ENCODE measurements at regions not wholly inside any gene's neighbourhood (a gene's known extent, or its start where the extent isn't known, plus 50 kb on each side); places are given as distances from the start of the nearest gene placed in this dataset.

- DNase-seq (ENCODE audit: insufficient read length, low spot score) (no peak), FAIRE-seq (no peak)
Observed at GRCh38 chr14:66380143-66380542, 106.0 kb upstream of the CCDC196 start.

GRCh38 chr14:66381755-66382154, 104.4 kb upstream of the CCDC196 start:
- no peak for DNase-seq (ENCODE audit: insufficient read length, low spot score)
- no peak for FAIRE-seq

GRCh38 chr14:66383257-66383656, 102.9 kb upstream of the CCDC196 start:
- DNase-seq (ENCODE audit: insufficient read length, low spot score) = no peak
- no peak for FAIRE-seq

GRCh38 chr14:66383771-66384170, 102.4 kb upstream of the CCDC196 start:
- no peak for FAIRE-seq
- DNase-seq (ENCODE audit: insufficient read length, low spot score) = no peak

GRCh38 chr14:66388516-66388915, 97.7 kb upstream of the CCDC196 start:
- DNase-seq (ENCODE audit: insufficient read length, low spot score) (no peak), FAIRE-seq (no peak)

GRCh38 chr14:66389481-66389880, 96.7 kb upstream of the CCDC196 start:
- FAIRE-seq = no peak
- no peak for DNase-seq (ENCODE audit: insufficient read length, low spot score)

- DNase-seq (ENCODE audit: insufficient read length, low spot score) = no peak
- no peak for FAIRE-seq
Observed at GRCh38 chr14:66395300-66395699, 90.9 kb upstream of the CCDC196 start.

GRCh38 chr14:66396164-66396563, 90.0 kb upstream of the CCDC196 start:
- DNase-seq (ENCODE audit: insufficient read length, low spot score) (no peak), FAIRE-seq (no peak)

- FAIRE-seq (no peak), DNase-seq (ENCODE audit: insufficient read length, low spot score) (no peak)
Observed at GRCh38 chr14:66398437-66398836, 87.7 kb upstream of the CCDC196 start.

- DNase-seq (ENCODE audit: insufficient read length, low spot score) (no peak), FAIRE-seq (peak; percentile 35)
Observed at GRCh38 chr14:66401449-66402095, 84.6 kb upstream of the CCDC196 start.

GRCh38 chr14:66403183-66403582, 83.0 kb upstream of the CCDC196 start:
- FAIRE-seq (peak; percentile 77), DNase-seq (ENCODE audit: insufficient read length, low spot score) (no peak)

GRCh38 chr14:66404051-66404545, 82.1 kb upstream of the CCDC196 start:
- DNase-seq (ENCODE audit: insufficient read length, low spot score) = no peak
- no peak for FAIRE-seq

- DNase-seq (ENCODE audit: insufficient read length, low spot score) (no peak), FAIRE-seq (no peak)
Observed at GRCh38 chr14:66405158-66405557, 81.0 kb upstream of the CCDC196 start.

- no peak for DNase-seq (ENCODE audit: insufficient read length, low spot score)
- no peak for FAIRE-seq
Observed at GRCh38 chr14:66413901-66414300, 72.3 kb upstream of the CCDC196 start.

GRCh38 chr14:66414511-66414910, 71.7 kb upstream of the CCDC196 start:
- no peak for DNase-seq (ENCODE audit: insufficient read length, low spot score)
- FAIRE-seq = no peak

GRCh38 chr14:66420251-66421006, 65.7 kb upstream of the CCDC196 start:
- DNase-seq (ENCODE audit: insufficient read length, low spot score) (no peak), FAIRE-seq (no peak)

- no peak for FAIRE-seq
Observed at GRCh38 chr14:66421990-66422946, 63.9 kb upstream of the CCDC196 start.

GRCh38 chr14:66425402-66425801, 60.8 kb upstream of the CCDC196 start:
- no peak for DNase-seq (ENCODE audit: insufficient read length, low spot score)
- no peak for FAIRE-seq

More at GRCh38 chr14:66421990-66422946, 63.9 kb upstream of the CCDC196 start:
- DNase-seq (ENCODE audit: insufficient read length, low spot score) = no peak

- DNase-seq (ENCODE audit: insufficient read length, low spot score) (no peak), FAIRE-seq (no peak)
Observed at GRCh38 chr14:66426451-66426850, 59.7 kb upstream of the CCDC196 start.

GRCh38 chr14:66432334-66432733, 53.8 kb upstream of the CCDC196 start:
- no peak for DNase-seq (ENCODE audit: insufficient read length, low spot score)
- no peak for FAIRE-seq

- DNase-seq (ENCODE audit: insufficient read length, low spot score) = no peak
- FAIRE-seq = no peak
Observed at GRCh38 chr14:66434464-66434863, 51.7 kb upstream of the CCDC196 start.

Measured in GM19239 (cell line).